ENCODE measurements at regions not wholly inside any gene's neighbourhood (a gene's known extent, or its start where the extent isn't known, plus 50 kb on each side); places are given as distances from the start of the nearest gene placed in this dataset.

DNA sequence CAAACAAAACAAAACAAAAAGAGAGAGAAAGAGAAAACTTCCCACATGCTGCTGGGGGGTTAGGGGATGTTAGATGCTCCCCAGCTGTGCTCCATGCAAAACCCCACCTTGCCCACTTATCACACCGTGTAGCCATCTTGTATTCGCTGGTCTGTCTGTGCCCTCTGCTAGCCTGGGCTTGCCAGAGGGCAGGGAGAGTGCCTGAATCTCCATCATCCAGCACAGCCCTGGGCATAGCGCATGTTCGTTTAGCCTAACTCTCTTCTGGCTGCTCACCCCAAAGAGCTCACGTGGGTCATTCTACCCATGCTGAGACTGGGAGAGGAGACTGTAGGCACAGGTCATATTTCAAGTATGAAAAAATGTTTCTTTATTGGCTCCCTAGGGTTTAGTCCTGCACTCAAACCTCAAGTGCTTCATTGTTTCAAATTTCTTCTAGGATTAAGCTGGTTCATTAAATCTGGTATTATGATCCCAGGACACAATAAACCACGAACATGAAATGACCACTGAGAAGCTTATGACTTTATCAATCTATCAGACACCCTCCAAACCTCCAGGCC lies 100.5 kb downstream of the KCNF1 start:
- 80% methylated on average over 1 of the region's 6 CpGs; no CpG with 5 or more reads in 1 of the 2 experiments for WGBS, 2 experiments (ENCODE audit: extremely low coverage in 2 of 2, insufficient read length in 1 of 2)
- H3K9me1 ChIP-seq (ENCODE audit: insufficient read depth, low read length) = no peaks in the 10 kb centered on the region; the same call in 1 of the 2 replicates
- BruUV-seq (replicated peaks) = no TSS peak

More for the DNA sequence above, 100.5 kb downstream of the KCNF1 start:
- H3K23ac ChIP-seq (ENCODE audit: low read depth, low read length) = no peak overlapping the region
- H2BK120ac ChIP-seq (ENCODE audit: low read depth, low read length) = no peak overlapping the region
- H2BK15ac ChIP-seq (ENCODE audit: low read depth, low read length) = no peak overlapping the region
- ATAC-seq (ENCODE audit: low read depth) = no peak
- no peak overlapping the region for H2BK5ac ChIP-seq (ENCODE audit: low read depth, low read length, poor library complexity, severe bottlenecking)
- CTCF ChIA-PET = no interaction called here
- intact Hi-C loops (cut with micrococcal nuclease) = no loop called here
- no peak overlapping the region for H3K14ac ChIP-seq (replicated peaks; ENCODE audit: low read depth, low read length)
- no peak overlapping the region for H4K91ac ChIP-seq (ENCODE audit: insufficient read depth, low read depth, low read length)
- H3K4me2 ChIP-seq (ENCODE audit: low read depth, low read length) = no peak overlapping the region
- H3K18ac ChIP-seq (ENCODE audit: low read depth, low read length) = no peak overlapping the region
- H3K9ac ChIP-seq (ENCODE audit: low read depth, low read length) = no peak overlapping the region
- in situ Hi-C loops (cut with MboI; ENCODE audit: low sequenced_read_pairs) = no loop called here
- POLR2A ChIA-PET (ENCODE audit: unreplicated experiment) = no interaction called here
- dilution Hi-C loops (cut with HindIII; ENCODE audit: low sequenced_read_pairs, unreplicated experiment) = no loop called here
- no peak overlapping the region for H3K27ac ChIP-seq (ENCODE audit: insufficient read depth, low read length)
- H4K8ac ChIP-seq (ENCODE audit: low read depth in 2 of 2, low read length in 2 of 2) = no peak overlapping the region
- H3K27me3 ChIP-seq (ENCODE audit: control insufficient read depth, insufficient read depth, low read length) = peaks cover 25% of the 10 kb centered on the region
- no peaks in the 10 kb centered on the region for H3K79me1 ChIP-seq (ENCODE audit: low read depth in 1 of 2, low read length in 2 of 2)
- no peak overlapping the region for H2AK5ac ChIP-seq (ENCODE audit: low read depth, low read length)
- H3K4me1 ChIP-seq (ENCODE audit: control insufficient read depth, insufficient read depth, low read length) = no peaks in the 10 kb centered on the region
- H2BK20ac ChIP-seq (ENCODE audit: low read depth, low read length) = no peak overlapping the region
- no peak overlapping the region for H3K4me3 ChIP-seq (ENCODE audit: insufficient read depth, low read depth, low read length)
- DNase-seq = no peak
- H2AFZ ChIP-seq (replicated peaks; ENCODE audit: low read length, poor library complexity) = no peak overlapping the region
- no peaks in the 10 kb centered on the region for H3K36me3 ChIP-seq (ENCODE audit: control insufficient read depth, insufficient read depth, low read length)
- TF ChIP-seq FOS (IDR thresholded peaks at IDR 0.05; ENCODE audit: low read depth, low read length) (no peak), RAD21 (IDR thresholded peaks at IDR 0.05; ENCODE audit: low read length) (no peak), CEBPB (IDR thresholded peaks at IDR 0.05; ENCODE audit: low read depth, low read length) (no peak), NFE2L2 (IDR thresholded peaks at IDR 0.05; ENCODE audit: low read depth, low read length) (no peak), RFX5 (IDR thresholded peaks at IDR 0.05; ENCODE audit: low read depth, low read length) (no peak), SMC3 (IDR thresholded peaks at IDR 0.05; ENCODE audit: low read depth, low read length) (no peak), MXI1 (IDR thresholded peaks at IDR 0.05; ENCODE audit: borderline replicate concordance, low read depth, low read length) (no peak), BHLHE40 (IDR thresholded peaks at IDR 0.05; ENCODE audit: low read depth, low read length) (no peak), POLR2A (IDR thresholded peaks at IDR 0.05; ENCODE audit: low read depth, low read length) (no peak), MAZ (IDR thresholded peaks at IDR 0.05; ENCODE audit: borderline replicate concordance, low read depth, low read length) (no peak), MAFK (IDR thresholded peaks at IDR 0.05; ENCODE audit: low read depth, low read length) (no peak), CHD1 (IDR thresholded peaks at IDR 0.05; ENCODE audit: low read depth, low read length) (no peak), RCOR1 (IDR thresholded peaks at IDR 0.05; ENCODE audit: insufficient replicate concordance, low read length) (no peak)
- TF ChIP-seq, protein P1, sequence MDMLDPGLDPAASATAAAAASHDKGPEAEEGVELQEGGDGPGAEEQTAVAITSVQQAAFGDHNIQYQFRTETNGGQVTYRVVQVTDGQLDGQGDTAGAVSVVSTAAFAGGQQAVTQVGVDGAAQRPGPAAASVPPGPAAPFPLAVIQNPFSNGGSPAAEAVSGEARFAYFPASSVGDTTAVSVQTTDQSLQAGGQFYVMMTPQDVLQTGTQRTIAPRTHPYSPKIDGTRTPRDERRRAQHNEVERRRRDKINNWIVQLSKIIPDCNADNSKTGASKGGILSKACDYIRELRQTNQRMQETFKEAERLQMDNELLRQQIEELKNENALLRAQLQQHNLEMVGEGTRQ (IDR thresholded peaks at IDR 0.05; ENCODE audit: low read depth, low read length) = no peak
- TF ChIP-seq, protein P2, sequence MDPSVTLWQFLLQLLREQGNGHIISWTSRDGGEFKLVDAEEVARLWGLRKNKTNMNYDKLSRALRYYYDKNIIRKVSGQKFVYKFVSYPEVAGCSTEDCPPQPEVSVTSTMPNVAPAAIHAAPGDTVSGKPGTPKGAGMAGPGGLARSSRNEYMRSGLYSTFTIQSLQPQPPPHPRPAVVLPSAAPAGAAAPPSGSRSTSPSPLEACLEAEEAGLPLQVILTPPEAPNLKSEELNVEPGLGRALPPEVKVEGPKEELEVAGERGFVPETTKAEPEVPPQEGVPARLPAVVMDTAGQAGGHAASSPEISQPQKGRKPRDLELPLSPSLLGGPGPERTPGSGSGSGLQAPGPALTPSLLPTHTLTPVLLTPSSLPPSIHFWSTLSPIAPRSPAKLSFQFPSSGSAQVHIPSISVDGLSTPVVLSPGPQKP (IDR thresholded peaks at IDR 0.05; ENCODE audit: borderline replicate concordance, low read depth, low read length) = no peak
- TF ChIP-seq, protein P3, sequence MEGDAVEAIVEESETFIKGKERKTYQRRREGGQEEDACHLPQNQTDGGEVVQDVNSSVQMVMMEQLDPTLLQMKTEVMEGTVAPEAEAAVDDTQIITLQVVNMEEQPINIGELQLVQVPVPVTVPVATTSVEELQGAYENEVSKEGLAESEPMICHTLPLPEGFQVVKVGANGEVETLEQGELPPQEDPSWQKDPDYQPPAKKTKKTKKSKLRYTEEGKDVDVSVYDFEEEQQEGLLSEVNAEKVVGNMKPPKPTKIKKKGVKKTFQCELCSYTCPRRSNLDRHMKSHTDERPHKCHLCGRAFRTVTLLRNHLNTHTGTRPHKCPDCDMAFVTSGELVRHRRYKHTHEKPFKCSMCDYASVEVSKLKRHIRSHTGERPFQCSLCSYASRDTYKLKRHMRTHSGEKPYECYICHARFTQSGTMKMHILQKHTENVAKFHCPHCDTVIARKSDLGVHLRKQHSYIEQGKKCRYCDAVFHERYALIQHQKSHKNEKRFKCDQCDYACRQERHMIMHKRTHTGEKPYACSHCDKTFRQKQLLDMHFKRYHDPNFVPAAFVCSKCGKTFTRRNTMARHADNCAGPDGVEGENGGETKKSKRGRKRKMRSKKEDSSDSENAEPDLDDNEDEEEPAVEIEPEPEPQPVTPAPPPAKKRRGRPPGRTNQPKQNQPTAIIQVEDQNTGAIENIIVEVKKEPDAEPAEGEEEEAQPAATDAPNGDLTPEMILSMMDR (conservative IDR thresholded peaks at IDR 0.05; ENCODE audit: low read depth, low read length) = no peak
- H3K4ac ChIP-seq (ENCODE audit: low read depth, low read length) = no peak overlapping the region
- H4K5ac ChIP-seq (ENCODE audit: low read depth, low read length) = no peak overlapping the region
- no peak overlapping the region for H3K56ac ChIP-seq (ENCODE audit: extremely low read depth, insufficient read depth, low read length)
- no peak overlapping the region for H2AK9ac ChIP-seq (replicated peaks; ENCODE audit: low read depth, low read length, poor library complexity)
- no peaks in the 10 kb centered on the region for H4K20me1 ChIP-seq (ENCODE audit: insufficient read depth, low read length)
- H3K9me3 ChIP-seq (ENCODE audit: control insufficient read depth, insufficient read depth, low read length) = peaks cover 12% of the 10 kb centered on the region
